GM12878 (cell line): ENCODE measurements at regions not wholly inside any gene's neighbourhood (a gene's known extent, or its start where the extent isn't known, plus 50 kb on each side); places are given as distances from the start of the nearest gene placed in this dataset.

ENCODE experiments used
- ATAC-seq: fragments of 200-7000 bp; cut with Tn5 transposase; 3 replicates; pipeline ENCODE4 v1.9.1; 2020; ENCODE audit warnings: mild to moderate bottlenecking, moderate library complexity
- BruUV-seq: library from RNA; stranded (reverse); fragments of 400-500 nt; replicated peaks from 2 replicates; lab custom pipeline; 2021; lab: Mats Ljungman, UMichigan
- CTCF ChIA-PET: fragments of 300-600 bp; sonication (Branson Sonifier 250); formaldehyde crosslinking; extraction: SDS; loops from one replicate; lab custom pipeline; 2021; ENCODE audit warnings: inconsistent platforms; lab: Yijun Ruan, JAX
- POLR2A ChIA-PET: fragments of 350-600 bp; formaldehyde crosslinking; extraction: SDS; loops from one replicate; lab custom pipeline; 2021; ENCODE audit warnings: inconsistent platforms; lab: Charles Lee
- RAD21 ChIA-PET: fragments of 300-600 bp; sonication (Branson Sonifier 250); formaldehyde crosslinking; loops from one replicate; lab custom pipeline; 2023; ENCODE audit warnings: antibody characterized with exemption; ENCODE audit not compliant: unreplicated experiment; lab: Charles Lee
- SMC1A ChIA-PET: fragments of 300-600 bp; sonication (Branson Sonifier 250); formaldehyde crosslinking; loops from one replicate; lab custom pipeline; 2023; ENCODE audit not compliant: unreplicated experiment, uncharacterized antibody; lab: Charles Lee
- DNase-seq: peaks from one replicate; pipeline ENCODE4 v3.0.0-alpha.2; 2011; ENCODE audit warnings: low read depth, low spot score
- FAIRE-seq: peaks from 3 replicates; lab custom pipeline; 2011; peaks lifted over from hg19 to GRCh38; lab: Jason Lieb, UNC
- H2AFZ ChIP-seq: 2 replicates; pipeline ENCODE4 v1.6.0; 2011; ENCODE audit warnings: low read depth, low read length, control low read depth; ENCODE audit not compliant: control insufficient read depth
- H3K27ac ChIP-seq: 2 replicates; pipeline ENCODE4 v1.5.1; 2011; ENCODE audit warnings: control low read depth; ENCODE audit not compliant: control insufficient read depth, insufficient read depth
- H3K27me3 ChIP-seq, 2 experiments: replicated peaks in 1 of 2; 2 replicates each; pipeline versions ENCODE4 v1.6.0 to v1.6.1; 2011; ENCODE audit warnings: low read length in 1 of 2; ENCODE audit not compliant: control insufficient read depth in 2 of 2, insufficient read depth in 2 of 2
- H3K36me3 ChIP-seq, 2 experiments: 2 replicates each; pipeline ENCODE4 v1.5.1; 2011; ENCODE audit warnings: low read length in 1 of 2; ENCODE audit not compliant: control insufficient read depth in 2 of 2, insufficient read depth in 2 of 2
- H3K4me1 ChIP-seq: 2 replicates; pipeline ENCODE4 v1.6.1; 2011; ENCODE audit warnings: mild to moderate bottlenecking, low read length, moderate library complexity, mixed read lengths; ENCODE audit not compliant: control insufficient read depth, insufficient read depth
- H3K4me2 ChIP-seq: 2 replicates; pipeline ENCODE4 v1.6.0; 2011; ENCODE audit warnings: control low read depth; ENCODE audit not compliant: control insufficient read depth, insufficient read depth
- H3K4me3 ChIP-seq: fragments of 200-600 bp; sonication (generic); 2 replicates; pipeline ENCODE4 v1.5.1; 2016
- H3K79me2 ChIP-seq: 2 replicates; pipeline ENCODE4 v1.6.0; 2011; ENCODE audit warnings: low read length; ENCODE audit not compliant: control insufficient read depth, insufficient read depth
- H3K9ac ChIP-seq: 2 replicates; pipeline ENCODE4 v1.8.0; 2011; ENCODE audit warnings: low read length, control low read depth, mixed read lengths; ENCODE audit not compliant: control insufficient read depth, insufficient read depth
- H3K9me3 ChIP-seq: replicated peaks from 3 replicates; pipeline ENCODE4 v1.5.1; 2011; ENCODE audit warnings: mild to moderate bottlenecking, low read length; ENCODE audit not compliant: control insufficient read depth, insufficient read depth
- H4K20me1 ChIP-seq: 2 replicates; pipeline ENCODE4 v1.6.0; 2011; ENCODE audit not compliant: control insufficient read depth, insufficient read depth
- CBFB ChIP-seq: IDR thresholded peaks from 2 replicates; pipeline ENCODE4 v1.6.1; 2016; ENCODE audit warnings: antibody characterized with exemption, low read depth
- GATAD2B ChIP-seq: fragments of 450-650 bp; conservative IDR thresholded peaks from 2 replicates; pipeline ENCODE4 v1.6.1; 2017; ENCODE audit warnings: low read depth, mild to moderate bottlenecking, moderate library complexity
- IRF3 ChIP-seq: fragments of 450-650 bp; IDR thresholded peaks from 2 replicates; pipeline ENCODE4 v1.6.1; 2014; ENCODE audit warnings: mild to moderate bottlenecking
- KAT2A ChIP-seq: conservative IDR thresholded peaks from 2 replicates; pipeline ENCODE4 v1.6.1; 2011; ENCODE audit warnings: low read depth, low read length; ENCODE audit not compliant: control insufficient read depth
- KLF5 ChIP-seq: fragments of 450-650 bp; IDR thresholded peaks from 2 replicates; pipeline ENCODE4 v1.6.1; 2014; ENCODE audit warnings: mild to moderate bottlenecking; ENCODE audit not compliant: partially characterized antibody
- NR2C2 ChIP-seq: IDR thresholded peaks from 2 replicates; pipeline ENCODE4 v1.6.1; 2011; ENCODE audit warnings: borderline replicate concordance, low read depth; ENCODE audit not compliant: control insufficient read depth, insufficient read length
- PBX3 ChIP-seq: IDR thresholded peaks from 2 replicates; pipeline ENCODE4 v1.6.1; 2011; ENCODE audit warnings: mild to moderate bottlenecking, low read depth, low read length, moderate library complexity; ENCODE audit not compliant: insufficient replicate concordance
- POLR2A ChIP-seq: IDR thresholded peaks from 2 replicates; pipeline ENCODE4 v1.6.1; 2011; ENCODE audit warnings: low read depth, mild to moderate bottlenecking, low read length
- RAD51 ChIP-seq: fragments of 450-650 bp; IDR thresholded peaks from 2 replicates; pipeline ENCODE4 v1.6.1; 2016; ENCODE audit warnings: moderate library complexity, mild to moderate bottlenecking, inconsistent platforms
- SKIL ChIP-seq: fragments of 450-650 bp; IDR thresholded peaks from 2 replicates; pipeline ENCODE4 v1.6.1; 2017; ENCODE audit warnings: mild to moderate bottlenecking, low read depth, inconsistent platforms; ENCODE audit not compliant: poor library complexity, severe bottlenecking
- YBX1 ChIP-seq: fragments of 450-650 bp; IDR thresholded peaks from 2 replicates; pipeline ENCODE4 v1.6.1; 2016; ENCODE audit warnings: antibody characterized with exemption
- YY1 ChIP-seq: IDR thresholded peaks from 2 replicates; pipeline ENCODE4 v1.6.1; 2011; ENCODE audit warnings: low read depth, mild to moderate bottlenecking, low read length
- ZBTB40 ChIP-seq: fragments of 450-650 bp; IDR thresholded peaks from 2 replicates; pipeline ENCODE4 v1.6.1; 2016; ENCODE audit warnings: mild to moderate bottlenecking, moderate library complexity, borderline replicate concordance
- WGBS: methylation state at CpG from one replicate; pipeline ENCODE4 v1.1.6; 2016; ENCODE audit warnings: low lambda C conversion rate; ENCODE audit not compliant: insufficient replicate concordance, insufficient coverage; ENCODE audit errors: missing lambda C conversion rate; 5-methylcytosine and 5-hydroxymethylcytosine counted together
- in situ Hi-C: fragments of 300-500 bp; cut with MboI; formaldehyde crosslinking; loops from 9 replicates; pipeline ENCODE4 v1.14.3; 2018; ENCODE audit warnings: mixed read lengths
- intact Hi-C: fragments of 100-400 bp; cut with micrococcal nuclease; formaldehyde crosslinking; loops from one replicate; pipeline ENCODE4 v1.14.2; 2022; ENCODE audit not compliant: unreplicated experiment

- TF ChIP-seq ZBTB40, result no peak
- no peak for TF ChIP-seq RAD51
- no peak for TF ChIP-seq NR2C2
- TF ChIP-seq, all 136 proteins: peak for 0
Observed at GRCh38 chr4:187603093-187604025, 392.2 kb upstream of the ZFP42 start (continued).

- Histone ChIP-seq H2AFZ (no peak overlapping the region), H3K4me2 (no peak overlapping the region), H3K4me1 (no peaks in the 10 kb centered on the region), H3K36me3 (no peaks in the 10 kb centered on the region), H3K4me3 (no peak overlapping the region), H3K27ac (no peak overlapping the region), H3K9me3 (no peaks in the 10 kb centered on the region), H4K20me1 (no peaks in the 10 kb centered on the region), H3K79me2 (no peaks in the 10 kb centered on the region), H3K27me3 (no peaks in the 10 kb centered on the region), H3K9ac (no peak overlapping the region)
- DNase-seq, result no peak
- no TSS peak for BruUV-seq
- SMC1A ChIA-PET, result no interaction called here
- FAIRE-seq, result no peak
- RAD21 ChIA-PET, result no interaction called here
- POLR2A ChIA-PET, result no interaction called here
- WGBS, result 12% methylated on average over 9 of the region's 9 CpGs
- intact Hi-C loops, result no loop called here
- CTCF ChIA-PET, result interaction anchor here (0.7 kb wide), 1 partner anchor 618 kb away, joined by 3 read pairs; no protein-coding TSS in a partner anchor
- ATAC-seq, result no peak
- TF ChIP-seq PBX3 (no peak), GATAD2B (no peak), SKIL (no peak), YBX1 (no peak), IRF3 (no peak), CBFB (no peak), POLR2A (no peak), KLF5 (no peak), KAT2A (no peak), YY1 (no peak)
- in situ Hi-C loops, result no loop called here
Observed at GRCh38 chr4:187604984-187605383, 390.6 kb upstream of the ZFP42 start.
